K562 (cell line): ENCODE measurements at regions not wholly inside any gene's neighbourhood (a gene's known extent, or its start where the extent isn't known, plus 50 kb on each side); places are given as distances from the start of the nearest gene placed in this dataset.

ENCODE experiments used
- ATAC-seq: fragments of 200-7000 bp; cut with Tn5 transposase; 3 replicates; pipeline ENCODE4 v1.9.1; 2020; ENCODE audit warnings: moderate library complexity
- BruUV-seq: library from RNA; stranded (reverse); fragments of 400-500 nt; replicated peaks from 2 replicates; lab custom pipeline; 2021; lab: Mats Ljungman, UMichigan
- CTCF ChIA-PET: fragments of 300-600 bp; formaldehyde crosslinking; extraction: SDS; loops from one replicate; lab custom pipeline; 2021; ENCODE audit warnings: low intra/inter-chr PET ratio; lab: Yijun Ruan, JAX
- POLR2A ChIA-PET: fragments of 300-600, 350-650 bp; sonication (Branson Sonifier 250); formaldehyde crosslinking; extraction: SDS; loops from one replicate; lab custom pipeline; 2021; ENCODE audit warnings: antibody characterized with exemption, inconsistent platforms; lab: Yijun Ruan, JAX
- DNase-seq, 4 experiments: peaks; one replicate each; pipeline versions ENCODE4 v3.0.0 to v3.0.0-alpha.2; 2011 to 2018; ENCODE audit warnings: low spot score in 3 of 4, mixed read lengths in 3 of 4; ENCODE audit errors: extremely low read depth in 1 of 4
- FAIRE-seq: peaks from 2 replicates; lab custom pipeline; 2011; peaks lifted over from hg19 to GRCh38; lab: Jason Lieb, UNC
- H2AFZ ChIP-seq: 2 replicates; pipeline ENCODE4 v1.6.0; 2011; ENCODE audit warnings: low read depth, low read length, control low read depth, inconsistent platforms
- H3K27ac ChIP-seq: fragments of 200-600 bp; 3 replicates; pipeline ENCODE4 v1.8.0; 2011; ENCODE audit warnings: low read depth, mild to moderate bottlenecking, control low read depth, inconsistent platforms, low read length, moderate library complexity, mixed read lengths; ENCODE audit errors: extremely low read depth
- H3K27me3 ChIP-seq, 2 experiments: fragments of 300-600 bp in 1 of 2; 2 replicates in 1 of 2; 3 replicates in 1 of 2; pipeline versions ENCODE4 v1.6.0 to v1.8.0; 2011; ENCODE audit warnings: inconsistent platforms in 2 of 2, low read length in 2 of 2, mild to moderate bottlenecking in 1 of 2, mixed read lengths in 1 of 2, moderate library complexity in 1 of 2; ENCODE audit not compliant: control insufficient read depth in 2 of 2, insufficient read depth in 2 of 2
- H3K36me3 ChIP-seq: fragments of 300-600 bp; 3 replicates; pipeline ENCODE4 v1.8.0; 2011; ENCODE audit warnings: mild to moderate bottlenecking, low read length, inconsistent platforms; ENCODE audit not compliant: control insufficient read depth, insufficient read depth
- H3K4me1 ChIP-seq, 2 experiments: fragments of 200-600 bp in 1 of 2; replicated peaks in 1 of 2; 2 replicates in 1 of 2; 3 replicates in 1 of 2; pipeline versions ENCODE4 v1.5.1 to v1.8.0; 2011; ENCODE audit warnings: inconsistent platforms in 2 of 2, low read length in 2 of 2, mild to moderate bottlenecking in 1 of 2, mixed read lengths in 1 of 2, moderate library complexity in 1 of 2; ENCODE audit not compliant: control insufficient read depth in 2 of 2, insufficient read depth in 2 of 2
- H3K4me2 ChIP-seq: 2 replicates; pipeline ENCODE4 v1.6.1; 2011; ENCODE audit warnings: low read length, control low read depth, inconsistent platforms, mixed read lengths; ENCODE audit not compliant: insufficient read depth
- H3K4me3 ChIP-seq: fragments of 200-600 bp; sonication (generic), shearing (Covaris generic); 2 replicates; pipeline ENCODE4 v1.5.1; 2016; ENCODE audit warnings: control low read depth, inconsistent platforms
- H3K79me2 ChIP-seq: fragments of 200-600 bp; 3 replicates; pipeline ENCODE4 v1.8.0; 2011; ENCODE audit warnings: low read length, inconsistent platforms; ENCODE audit not compliant: control insufficient read depth, insufficient read depth
- H3K9ac ChIP-seq, 2 experiments: 2 replicates each; pipeline versions ENCODE4 v1.6.0 to v1.6.1; 2011; ENCODE audit warnings: low read depth in 2 of 2, low read length in 2 of 2, control low read depth in 1 of 2, inconsistent platforms in 1 of 2, mild to moderate bottlenecking in 1 of 2, mixed read lengths in 1 of 2; ENCODE audit not compliant: insufficient read depth in 1 of 2
- H3K9me1 ChIP-seq: one replicate; pipeline ENCODE4 v1.6.0; 2011; ENCODE audit warnings: inconsistent platforms, mild to moderate bottlenecking, low read length, moderate library complexity; ENCODE audit not compliant: control insufficient read depth, insufficient read depth
- H3K9me3 ChIP-seq: replicated peaks from 2 replicates; pipeline ENCODE4 v1.5.1; 2011; ENCODE audit warnings: low read depth, low read length, inconsistent platforms; ENCODE audit not compliant: control insufficient read depth, insufficient read depth
- H4K20me1 ChIP-seq: replicated peaks from 2 replicates; pipeline ENCODE4 v1.6.1; 2011; ENCODE audit warnings: low read length, inconsistent platforms, mixed read lengths; ENCODE audit not compliant: control insufficient read depth, insufficient read depth
- ATF7 ChIP-seq: fragments of 450-650 bp; IDR thresholded peaks from 2 replicates; pipeline ENCODE4 v1.7.1; 2014; ENCODE audit warnings: mild to moderate bottlenecking, moderate library complexity
- ETS2 ChIP-seq: IDR thresholded peaks from 2 replicates; pipeline ENCODE4 v1.6.1; 2016; ENCODE audit warnings: borderline replicate concordance, missing genetic modification characterization, mild to moderate bottlenecking, moderate library complexity, missing compliant biosample characterization; ENCODE audit not compliant: poor library complexity, severe bottlenecking
- FOXM1 ChIP-seq, 2 experiments: fragments of 450-650 bp in 1 of 2; sonication (generic) in 1 of 2; formaldehyde crosslinking in 1 of 2; IDR thresholded peaks; 2 replicates each; pipeline versions ENCODE4 v1.6.1 to v1.9.0; 2017 to 2022; ENCODE audit warnings: low read depth in 2 of 2, mild to moderate bottlenecking in 2 of 2, missing genetic modification reagents in 1 of 2, moderate library complexity in 1 of 2
- FOXO4 ChIP-seq: fragments of 450-650 bp; formaldehyde crosslinking; IDR thresholded peaks from 2 replicates; pipeline ENCODE4 v1.4.0; 2020; ENCODE audit warnings: mild to moderate bottlenecking, moderate library complexity
- HNRNPH1 ChIP-seq: fragments of 200-400 bp; formaldehyde crosslinking; optimal IDR thresholded peaks from 2 replicates; pipeline ENCODE3; 2017; ENCODE audit warnings: low read depth, mild to moderate bottlenecking, low read length, moderate library complexity
- ID3 ChIP-seq, 2 experiments: fragments of 250-450 bp in 1 of 2; fragments of 450-650 bp in 1 of 2; sonication (Bioruptor Pico) in 1 of 2; IDR thresholded peaks; 2 replicates each; pipeline versions ENCODE4 v1.6.1 to v1.8.0; 2016 to 2021; ENCODE audit warnings: mild to moderate bottlenecking in 2 of 2, moderate library complexity in 2 of 2, missing compliant biosample characterization in 1 of 2, missing genetic modification characterization in 1 of 2
- NKRF ChIP-seq: fragments of 450-650 bp; IDR thresholded peaks from 2 replicates; pipeline ENCODE4 v1.6.1; 2016; ENCODE audit warnings: borderline replicate concordance
- ZC3H8 ChIP-seq: fragments of 450-650 bp; IDR thresholded peaks from 2 replicates; pipeline ENCODE4 v1.6.1; 2017
- ZNF707 ChIP-seq: fragments of 250-450 bp; sonication (Bioruptor Pico); conservative IDR thresholded peaks from 2 replicates; pipeline ENCODE4 v1.8.0; 2022; ENCODE audit warnings: inconsistent platforms, mild to moderate bottlenecking, moderate library complexity
- WGBS: fragments of 100-300 bp; shearing (Covaris generic); methylation state at CpG from one replicate; pipeline ENCODE4 v1.1.6; 2016; ENCODE audit warnings: low coverage, mixed read lengths; ENCODE audit not compliant: insufficient coverage; ENCODE audit errors: missing lambda C conversion rate; 5-methylcytosine and 5-hydroxymethylcytosine counted together
- in situ Hi-C: fragments of 300-500 bp; cut with MboI; formaldehyde crosslinking; loops from 4 replicates; pipeline ENCODE4 v1.15.0; 2018; ENCODE audit warnings: inconsistent platforms, mixed read lengths
- intact Hi-C: fragments of 100-400 bp; cut with micrococcal nuclease; formaldehyde crosslinking; loops from 2 replicates; pipeline ENCODE4 v1.14.2; 2022

GRCh38 chr2:205867371-205867770 is 185.1 kb downstream of the NRP2 start (continued):
- TF ChIP-seq FOXO4 (CRISPR knock-in tag): no peak
- TF ChIP-seq ZNF707: no peak
- no peak for TF ChIP-seq FOXM1 (IDR thresholded peaks at IDR 0.05; ENCODE audit: low read depth)
- no peak for TF ChIP-seq FOXM1 (CRISPR knock-in tag; IDR thresholded peaks at IDR 0.05; ENCODE audit: low read depth)
- no peak for TF ChIP-seq ZC3H8
- no peak for TF ChIP-seq ATF7
- TF ChIP-seq ETS2: no peak
- TF ChIP-seq ID3 (CRISPR knock-in tag; IDR thresholded peaks at IDR 0.05): no peak
- TF ChIP-seq ID3 (tag; IDR thresholded peaks at IDR 0.05): no peak

GRCh38 chr2:205865905-205866441 is 183.7 kb downstream of the NRP2 start:
- FAIRE-seq: no peak
- peaks cover 0 to 8% of the 10 kb centered on the region in 2 experiments; a peak in 2 of 5 replicates for H3K27me3 ChIP-seq
- no peak overlapping the region for H3K27ac ChIP-seq
- no peaks in the 10 kb centered on the region for H3K79me2 ChIP-seq
- H3K4me3 ChIP-seq: no peak overlapping the region
- POLR2A ChIA-PET: no interaction called here
- no peak overlapping the region for H3K4me2 ChIP-seq
- H3K36me3 ChIP-seq: no peaks in the 10 kb centered on the region
- no peak for DNase-seq
- no peaks in the 10 kb centered on the region for H4K20me1 ChIP-seq
- CTCF ChIA-PET: no interaction called here
- H3K9me1 ChIP-seq: no peaks in the 10 kb centered on the region
- no peak overlapping the region for H2AFZ ChIP-seq
- H3K9ac ChIP-seq: no peak overlapping the region
- BruUV-seq: no TSS peak
- no peaks in the 10 kb centered on the region for H3K4me1 ChIP-seq
- in situ Hi-C loops (no loop called here), intact Hi-C loops (no loop called here)
- no peaks in the 10 kb centered on the region for H3K9me3 ChIP-seq
- ATAC-seq: no peak
- 0% methylated on average over 6 of the region's 7 CpGs for WGBS
- TF ChIP-seq NKRF (no peak), HNRNPH1 (no peak)
